SK-N-SH (cell line): ENCODE measurements at regions not wholly inside any gene's neighbourhood (a gene's known extent, or its start where the extent isn't known, plus 50 kb on each side); places are given as distances from the start of the nearest gene placed in this dataset.

ENCODE experiments used
- CTCF ChIA-PET: fragments of 300-600, 350-600 bp; formaldehyde crosslinking; extraction: SDS; loops from one replicate; lab custom pipeline; 2021; lab: Yijun Ruan, JAX
- POLR2A ChIA-PET: fragments of 350-600 bp; sonication (Branson Sonifier 250); formaldehyde crosslinking; extraction: SDS; loops from one replicate; lab custom pipeline; 2020; ENCODE audit warnings: antibody characterized with exemption, inconsistent platforms; lab: Yijun Ruan, JAX
- DNase-seq: peaks from one replicate; pipeline ENCODE4 v3.0.0; 2012
- H2AFZ ChIP-seq: fragments of 200-600 bp; sonication (generic); 2 replicates; pipeline ENCODE4 v1.8.1; 2016; ENCODE audit warnings: antibody characterized with exemption, mild to moderate bottlenecking, low read depth
- H3F3A ChIP-seq: fragments of 200-600 bp; sonication (generic); replicated peaks from 2 replicates; pipeline ENCODE3; 2016; ENCODE audit warnings: antibody characterized with exemption, mild to moderate bottlenecking; ENCODE audit not compliant: insufficient read depth
- H3K27ac ChIP-seq, 2 experiments: fragments of 200-500 bp in 1 of 2; fragments of 200-600 bp in 1 of 2; sonication (Bioruptor generic) in 1 of 2; sonication (generic), shearing (Covaris generic) in 1 of 2; 2 replicates each; pipeline versions ENCODE4 v1.5.1 to v1.6.1; 2014 to 2016; ENCODE audit warnings: low read depth in 2 of 2, inconsistent platforms in 1 of 2, low read length in 1 of 2, mild to moderate bottlenecking in 1 of 2, mixed read lengths in 1 of 2
- H3K27me3 ChIP-seq: fragments of 200-600 bp; sonication (generic), shearing (Covaris generic); 2 replicates; pipeline ENCODE4 v1.6.1; 2016; ENCODE audit warnings: mixed run types; ENCODE audit not compliant: insufficient read depth
- H3K36me3 ChIP-seq, 2 experiments: fragments of 200-500 bp in 1 of 2; fragments of 200-600 bp in 1 of 2; sonication (Bioruptor generic) in 1 of 2; sonication (generic) in 1 of 2; replicated peaks in 1 of 2; 2 replicates each; pipeline versions ENCODE3 to v1.5.1; 2014 to 2016; ENCODE audit warnings: low read length in 1 of 2, mild to moderate bottlenecking in 1 of 2; ENCODE audit not compliant: insufficient read depth in 2 of 2, control insufficient read depth in 1 of 2
- H3K4me1 ChIP-seq, 2 experiments: fragments of 200-500 bp in 1 of 2; fragments of 200-600 bp in 1 of 2; sonication (Bioruptor generic) in 1 of 2; sonication (generic), shearing (Covaris generic) in 1 of 2; 2 replicates each; pipeline versions ENCODE4 v1.5.1 to v1.6.1; 2014 to 2016; ENCODE audit warnings: low read depth in 1 of 2, low read length in 1 of 2, mixed run types in 1 of 2; ENCODE audit not compliant: insufficient read depth in 2 of 2, control insufficient read depth in 1 of 2
- H3K4me2 ChIP-seq: fragments of 200-600 bp; sonication (generic), shearing (Covaris generic); 2 replicates; pipeline ENCODE4 v1.6.1; 2017; ENCODE audit warnings: mixed run types
- H3K4me3 ChIP-seq, 2 experiments: fragments of 200-500 bp in 1 of 2; fragments of 200-600 bp in 1 of 2; sonication (Bioruptor generic) in 1 of 2; sonication (generic), shearing (Covaris generic) in 1 of 2; 2 replicates each; pipeline versions ENCODE4 v1.5.1 to v1.8.1; 2014 to 2016; ENCODE audit warnings: low read depth in 2 of 2, inconsistent platforms in 1 of 2, low read length in 1 of 2, mild to moderate bottlenecking in 1 of 2, mixed read lengths in 1 of 2, moderate library complexity in 1 of 2
- H3K79me2 ChIP-seq: fragments of 200-600 bp; sonication (generic); 2 replicates; pipeline ENCODE4 v1.8.1; 2017; ENCODE audit warnings: mild to moderate bottlenecking; ENCODE audit not compliant: insufficient read depth
- H3K9ac ChIP-seq: fragments of 200-600 bp; sonication (generic); 2 replicates; pipeline ENCODE4 v1.6.1; 2017; ENCODE audit warnings: mixed run types
- H3K9me2 ChIP-seq: fragments of 200-600 bp; sonication (generic); 2 replicates; pipeline ENCODE4 v1.6.1; 2017; ENCODE audit warnings: mixed run types
- H3K9me3 ChIP-seq: fragments of 200-600 bp; sonication (generic); 2 replicates; pipeline ENCODE4 v1.6.1; 2017; ENCODE audit warnings: mixed run types, mild to moderate bottlenecking, moderate library complexity
- H4K20me1 ChIP-seq: fragments of 200-600 bp; sonication (generic); 2 replicates; pipeline ENCODE4 v1.6.1; 2017; ENCODE audit warnings: mild to moderate bottlenecking, mixed run types; ENCODE audit not compliant: insufficient read depth
- CHD2 ChIP-seq: fragments of 150-350 bp; IDR thresholded peaks from 2 replicates; pipeline ENCODE4 v1.6.1; 2018; ENCODE audit warnings: low read length; ENCODE audit not compliant: partially characterized antibody
- ELF1 ChIP-seq: IDR thresholded peaks from 2 replicates; pipeline ENCODE4 v1.4.0; 2012
- EP300 ChIP-seq, 2 experiments: IDR thresholded peaks; 2 replicates each; pipeline versions ENCODE4 v1.4.0 to v1.6.1; 2012; ENCODE audit warnings: borderline replicate concordance in 1 of 2, low read depth in 1 of 2, low read length in 1 of 2
- EZH2phosphoT487 ChIP-seq: fragments of 200-600 bp; sonication (generic); IDR thresholded peaks from 2 replicates; pipeline ENCODE4 v1.6.1; 2017; ENCODE audit warnings: low read depth, mixed run types, mild to moderate bottlenecking, antibody characterized with exemption, moderate library complexity, borderline replicate concordance
- FOSL2 ChIP-seq: IDR thresholded peaks from 2 replicates; pipeline ENCODE4 v1.4.0; 2012; ENCODE audit warnings: low read depth, mild to moderate bottlenecking, moderate library complexity, borderline replicate concordance
- FOXM1 ChIP-seq: IDR thresholded peaks from 2 replicates; pipeline ENCODE4 v1.4.0; 2012; ENCODE audit warnings: low read depth, mild to moderate bottlenecking
- GATA2 ChIP-seq: sonication (generic); formaldehyde crosslinking; IDR thresholded peaks from 2 replicates; pipeline ENCODE4 v1.5.0; 2020; ENCODE audit warnings: mild to moderate bottlenecking, missing genetic modification reagents
- JUND ChIP-seq: IDR thresholded peaks from 2 replicates; pipeline ENCODE4 v1.4.0; 2012
- MEF2A ChIP-seq: IDR thresholded peaks from 2 replicates; pipeline ENCODE4 v1.4.0; 2012; ENCODE audit warnings: low read depth, borderline replicate concordance
- MXI1 ChIP-seq: IDR thresholded peaks from 2 replicates; pipeline ENCODE4 v1.6.1; 2012; ENCODE audit warnings: mild to moderate bottlenecking, low read depth, low read length, improper control_type of control experiment
- NRF1 ChIP-seq: IDR thresholded peaks from 2 replicates; pipeline ENCODE4 v1.6.1; 2012; ENCODE audit warnings: low read depth, mild to moderate bottlenecking, low read length
- RCOR1 ChIP-seq: fragments of 150-350 bp; IDR thresholded peaks from 2 replicates; pipeline ENCODE4 v1.6.1; 2017; ENCODE audit warnings: antibody characterized with exemption, low read length
- RFX5 ChIP-seq: IDR thresholded peaks from 2 replicates; pipeline ENCODE4 v1.6.1; 2012; ENCODE audit warnings: mild to moderate bottlenecking, improper control_type of control experiment, low read length
- SIN3A ChIP-seq: IDR thresholded peaks from 2 replicates; pipeline ENCODE4 v1.6.1; 2012; ENCODE audit warnings: low read depth, mild to moderate bottlenecking, low read length, moderate library complexity, borderline replicate concordance
- SMC3 ChIP-seq: IDR thresholded peaks from 2 replicates; pipeline ENCODE4 v1.6.1; 2012; ENCODE audit warnings: low read depth, low read length, improper control_type of control experiment
- TCF12 ChIP-seq: IDR thresholded peaks from 2 replicates; pipeline ENCODE4 v1.4.0; 2012
- TEAD4 ChIP-seq: IDR thresholded peaks from 2 replicates; pipeline ENCODE4 v1.4.0; 2012; ENCODE audit warnings: mild to moderate bottlenecking, borderline replicate concordance; ENCODE audit not compliant: insufficient read depth
- WGBS: methylation state at CpG from one replicate; pipeline ENCODE4 v1.1.6; 2017; ENCODE audit warnings: low lambda C conversion rate; 5-methylcytosine and 5-hydroxymethylcytosine counted together
- TF ChIP-seq, protein P1 (sequence below): IDR thresholded peaks from 2 replicates; pipeline ENCODE4 v1.4.0; 2012; ENCODE audit warnings: low read depth
- TF ChIP-seq, protein P2 (sequence below): fragments of 150-350 bp; IDR thresholded peaks from 2 replicates; pipeline ENCODE4 v1.6.1; 2016; ENCODE audit warnings: mild to moderate bottlenecking, low read depth, low read length

DNA sequence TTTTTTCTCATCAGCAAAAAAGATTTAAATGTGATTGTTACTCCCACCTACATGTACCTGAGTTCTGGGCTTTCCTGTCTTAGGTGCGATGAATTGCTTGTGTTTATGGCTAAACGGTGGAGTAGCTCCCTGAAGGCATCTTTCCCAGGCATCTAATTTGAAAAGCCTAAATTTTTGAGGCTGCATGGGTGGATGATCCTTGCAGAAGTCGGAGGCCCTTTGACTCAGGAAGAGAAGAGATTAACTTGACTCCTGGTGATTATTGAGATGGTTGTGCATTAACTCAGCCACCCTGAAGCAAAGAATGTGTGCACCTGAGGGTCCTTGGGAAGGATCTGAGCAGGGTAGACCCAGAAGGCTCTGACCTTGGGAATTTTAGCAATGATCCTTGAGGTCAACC is 155.6 kb upstream of the SEMA3C start:
- Histone ChIP-seq H3K4me1 (no peaks in the 10 kb centered on the region), H3K36me3 (no peaks in the 10 kb centered on the region), H3K79me2 (no peaks in the 10 kb centered on the region), H2AFZ (no peak overlapping the region), H3F3A (no peaks in the 10 kb centered on the region), H3K27ac (no peak overlapping the region), H3K9me3 (no peaks in the 10 kb centered on the region), H3K9me2 (no peaks in the 10 kb centered on the region), H3K4me3 (no peak overlapping the region), H4K20me1 (no peaks in the 10 kb centered on the region), H3K4me2 (no peak overlapping the region), H3K27me3 (no peaks in the 10 kb centered on the region), H3K9ac (no peak overlapping the region)
- 77% methylated on average over 3 of the region's 3 CpGs for WGBS
- CTCF ChIA-PET, result no interaction called here
- POLR2A ChIA-PET, result no interaction called here
- TF ChIP-seq MXI1, result no peak
- TF ChIP-seq EZH2phosphoT487, result no peak
- no peak for TF ChIP-seq CHD2
- TF ChIP-seq SMC3, result no peak
- TF ChIP-seq GATA2 (CRISPR knock-in tag), result no peak
- TF ChIP-seq EP300 (IDR thresholded peaks at IDR 0.05; ENCODE audit: borderline replicate concordance in 1 of 2, low read depth in 1 of 2, low read length in 1 of 2), result no peak
- no peak for TF ChIP-seq TEAD4
- TF ChIP-seq NRF1, result no peak
- no peak for TF ChIP-seq ELF1
- TF ChIP-seq MEF2A, result no peak
- no peak for TF ChIP-seq RCOR1
- no peak for TF ChIP-seq TCF12
- no peak for DNase-seq

DNA sequence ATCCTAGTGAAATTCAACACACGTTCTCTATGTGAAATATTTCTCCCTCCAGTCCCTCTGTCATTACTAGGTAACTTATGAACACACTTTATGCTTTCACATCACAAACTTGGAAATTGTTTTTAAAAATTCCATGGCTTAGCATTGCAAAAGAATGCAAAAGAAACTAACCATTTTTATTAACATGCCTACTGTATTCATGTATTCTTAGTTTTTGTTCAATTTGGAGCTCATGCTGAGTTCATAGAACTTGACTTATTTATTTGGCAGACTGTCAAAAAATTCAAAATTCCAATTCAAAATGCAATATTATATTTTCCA is 155.0 kb upstream of the SEMA3C start:
- no peak overlapping the region for H3K9ac ChIP-seq
- H3K9me3 ChIP-seq, result no peaks in the 10 kb centered on the region
- no peak overlapping the region for H3K27ac ChIP-seq
- no peak for DNase-seq
- H2AFZ ChIP-seq, result no peak overlapping the region
- H3K79me2 ChIP-seq, result no peaks in the 10 kb centered on the region
- H3K4me1 ChIP-seq, result no peaks in the 10 kb centered on the region
- WGBS, result 89% methylated on average over 1 of the region's 1 CpG
- H4K20me1 ChIP-seq, result no peaks in the 10 kb centered on the region
- H3K4me2 ChIP-seq, result no peak overlapping the region
- no peaks in the 10 kb centered on the region for H3K9me2 ChIP-seq
- TF ChIP-seq MXI1 (no peak), CHD2 (no peak), FOSL2 (no peak), ELF1 (no peak), TEAD4 (no peak), RCOR1 (no peak), FOXM1 (no peak), SIN3A (no peak), TCF12 (no peak), EP300 (IDR thresholded peaks at IDR 0.05; ENCODE audit: borderline replicate concordance in 1 of 2, low read depth in 1 of 2, low read length in 1 of 2) (no peak), RFX5 (no peak), JUND (no peak), EZH2phosphoT487 (no peak)
- TF ChIP-seq, protein P1, sequence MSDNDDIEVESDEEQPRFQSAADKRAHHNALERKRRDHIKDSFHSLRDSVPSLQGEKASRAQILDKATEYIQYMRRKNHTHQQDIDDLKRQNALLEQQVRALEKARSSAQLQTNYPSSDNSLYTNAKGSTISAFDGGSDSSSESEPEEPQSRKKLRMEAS, result no peak
- TF ChIP-seq, protein P2, sequence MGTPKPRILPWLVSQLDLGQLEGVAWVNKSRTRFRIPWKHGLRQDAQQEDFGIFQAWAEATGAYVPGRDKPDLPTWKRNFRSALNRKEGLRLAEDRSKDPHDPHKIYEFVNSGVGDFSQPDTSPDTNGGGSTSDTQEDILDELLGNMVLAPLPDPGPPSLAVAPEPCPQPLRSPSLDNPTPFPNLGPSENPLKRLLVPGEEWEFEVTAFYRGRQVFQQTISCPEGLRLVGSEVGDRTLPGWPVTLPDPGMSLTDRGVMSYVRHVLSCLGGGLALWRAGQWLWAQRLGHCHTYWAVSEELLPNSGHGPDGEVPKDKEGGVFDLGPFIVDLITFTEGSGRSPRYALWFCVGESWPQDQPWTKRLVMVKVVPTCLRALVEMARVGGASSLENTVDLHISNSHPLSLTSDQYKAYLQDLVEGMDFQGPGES, result no peak
- ChIA-PET POLR2A (no interaction called here), CTCF (interaction anchor here (0.7 kb wide), 1 partner anchor 100 kb away, joined by 3 read pairs; no protein-coding TSS in a partner anchor)
- H3K36me3 ChIP-seq, result no peaks in the 10 kb centered on the region
- H3K4me3 ChIP-seq, result no peak overlapping the region
- H3F3A ChIP-seq, result no peaks in the 10 kb centered on the region
- H3K27me3 ChIP-seq, result no peaks in the 10 kb centered on the region
